Activated CD8-positive, alpha-beta memory T cell treated with anti-CD3 and anti-CD28 coated beads for 24 hours (primary cell): ENCODE measurements at regions not wholly inside any gene's neighbourhood (a gene's known extent, or its start where the extent isn't known, plus 50 kb on each side); places are given as distances from the start of the nearest gene placed in this dataset.
A peak's percentile ranks its signal among the peaks of the same experiment; 100 is the strongest.

Experiments used
- DNase-seq: peaks from one replicate; pipeline ENCODE4 v3.0.0-alpha.2; 2020

GRCh38 chr2:160634436-160634835, 140.8 kb upstream of the RBMS1 start:
- DNase-seq, result no peak

GRCh38 chr2:160635488-160635887, 141.9 kb upstream of the RBMS1 start:
- DNase-seq, result no peak

GRCh38 chr2:160639472-160639871, 145.9 kb upstream of the RBMS1 start:
- no peak for DNase-seq

- DNase-seq, result no peak
Observed at GRCh38 chr2:160646684-160647444, 153.3 kb upstream of the RBMS1 start.

GRCh38 chr2:160647967-160648685, 154.5 kb upstream of the RBMS1 start:
- DNase-seq, result no peak

GRCh38 chr2:160649698-160650097, 156.1 kb upstream of the RBMS1 start:
- DNase-seq, result no peak

DNA sequence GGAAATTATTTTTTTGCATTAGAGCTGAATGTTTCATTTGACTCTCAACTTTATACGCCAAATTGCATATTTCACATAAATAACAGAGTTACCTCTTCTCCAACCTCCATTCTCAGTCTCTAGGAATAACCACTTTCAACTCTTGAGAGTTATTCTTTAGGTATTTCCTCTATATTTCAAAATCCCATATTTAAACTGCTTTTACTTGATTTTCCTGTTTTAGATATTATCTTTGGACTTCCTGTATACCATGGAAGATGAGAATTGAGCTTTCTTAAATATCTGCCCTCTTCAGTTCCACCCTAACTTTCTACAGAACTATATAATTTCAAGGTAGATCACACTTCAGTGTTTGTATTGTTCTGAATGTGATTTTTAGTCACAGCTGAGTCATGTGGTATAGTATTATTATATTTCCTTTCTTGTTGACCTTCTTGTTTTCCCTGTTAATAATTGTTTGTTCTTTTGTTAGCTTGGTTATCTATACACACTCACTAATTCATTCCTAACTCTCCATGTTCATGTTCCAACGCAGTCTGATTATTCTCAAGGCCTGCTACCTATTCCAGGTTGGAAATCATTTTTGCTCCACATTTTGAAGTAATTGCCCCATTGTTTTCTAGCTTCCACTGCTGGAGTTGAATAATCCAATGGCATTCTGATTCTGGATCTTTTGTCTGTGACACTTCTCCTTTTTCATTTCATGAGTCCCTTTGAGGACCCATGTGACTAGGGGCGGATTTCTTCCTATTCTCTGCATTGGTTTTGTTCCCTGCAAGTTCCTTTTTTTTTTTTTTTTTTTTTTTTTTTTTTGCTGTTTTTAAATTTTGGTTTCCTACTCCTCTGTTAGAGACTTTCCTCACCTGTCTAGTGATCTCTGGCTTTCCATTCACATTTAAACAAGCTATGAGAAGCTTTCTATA, 156.8 kb upstream of the RBMS1 start:
- DNase-seq, result no peak

DNA sequence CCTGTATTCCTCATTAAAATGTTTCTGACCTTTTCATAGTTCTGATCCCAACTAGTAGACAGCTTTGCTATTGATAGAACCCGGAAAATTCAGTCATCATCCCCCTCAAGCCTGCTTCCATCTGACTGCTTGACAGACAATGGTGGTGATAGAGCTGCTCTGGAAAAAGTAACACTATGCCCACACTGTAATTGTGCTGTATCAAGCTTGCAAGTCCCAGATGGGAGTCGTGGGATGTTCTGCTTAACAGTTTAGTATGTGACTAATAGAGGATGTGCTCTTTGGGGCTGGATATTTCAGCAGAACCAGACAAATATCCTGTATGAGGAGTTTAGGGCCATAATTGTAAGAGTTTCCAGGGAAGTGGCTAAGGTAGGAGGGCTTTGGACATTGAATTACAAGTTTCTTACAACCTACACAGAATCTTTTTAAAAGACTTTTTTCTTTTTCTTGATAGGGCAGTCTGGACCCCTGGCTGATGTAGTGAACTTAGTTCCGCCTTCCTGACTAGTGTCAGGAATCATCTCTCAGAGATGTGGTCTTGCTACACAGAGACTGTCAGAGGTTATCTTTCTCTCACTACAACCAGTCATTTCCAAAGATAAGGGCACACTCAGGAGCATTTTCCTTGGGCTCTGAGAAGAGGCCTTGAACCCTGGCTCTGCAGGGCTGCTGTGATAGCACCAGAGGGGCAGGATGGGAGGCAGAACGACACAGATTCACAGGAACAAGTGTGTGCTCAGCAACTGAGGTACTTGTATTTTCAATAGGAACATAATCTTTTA, 158.0 kb upstream of the RBMS1 start:
- DNase-seq, result no peak

GRCh38 chr2:160652236-160652635, 158.6 kb upstream of the RBMS1 start:
- peak; percentile 74 for DNase-seq

GRCh38 chr2:160657196-160657595, 163.6 kb upstream of the RBMS1 start:
- DNase-seq, result no peak

GRCh38 chr2:160658851-160659250, 165.2 kb upstream of the RBMS1 start:
- no peak for DNase-seq

- no peak for DNase-seq
Observed at GRCh38 chr2:160660741-160661140, 167.1 kb upstream of the RBMS1 start.

- no peak for DNase-seq
Observed at GRCh38 chr2:160664603-160665140, 171.1 kb upstream of the RBMS1 start.

DNA sequence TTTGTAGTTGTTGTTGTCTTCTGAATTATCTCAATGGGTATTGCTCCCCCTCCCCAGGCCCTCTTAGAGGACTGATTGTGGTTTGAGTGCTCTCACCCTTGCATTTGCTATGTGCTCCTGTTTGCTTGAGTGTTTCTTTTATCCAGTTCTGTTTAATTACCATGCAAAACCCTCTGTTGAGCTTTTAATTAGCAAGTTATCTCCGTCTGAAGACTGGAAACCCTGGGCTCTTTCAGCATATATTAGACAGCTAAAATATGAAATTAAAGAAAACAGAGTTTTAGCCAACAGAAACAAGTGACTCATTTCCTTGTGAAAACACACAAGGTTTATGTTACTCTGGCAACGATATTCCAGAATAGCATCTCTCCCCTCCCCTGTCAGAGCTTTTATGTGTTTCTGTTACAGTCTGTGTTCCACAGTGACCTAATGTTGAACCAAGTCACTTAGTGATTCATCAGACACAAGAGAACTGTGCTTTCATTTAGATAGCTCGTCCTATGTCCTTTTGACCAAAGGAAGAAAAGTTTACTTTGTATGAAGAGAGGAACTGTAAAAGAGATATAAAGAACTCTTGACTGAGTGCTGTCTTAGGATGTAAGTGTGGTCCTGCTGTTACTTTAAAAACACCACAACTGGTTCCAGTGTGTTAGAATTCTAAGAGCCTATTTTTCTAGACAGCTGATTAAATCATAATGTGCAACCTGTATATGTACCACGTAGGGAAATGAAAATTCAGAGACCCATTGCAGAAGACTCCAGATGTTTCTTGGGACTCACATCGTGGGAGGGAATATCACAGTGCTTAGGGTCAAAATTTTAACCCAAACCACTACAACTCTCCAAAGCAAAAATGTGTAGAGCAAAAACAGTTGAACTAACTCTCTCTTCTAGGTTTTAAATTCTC, 172.8 kb upstream of the RBMS1 start:
- no peak for DNase-seq

- no peak for DNase-seq
Observed at GRCh38 chr2:160667811-160668210, 174.2 kb upstream of the RBMS1 start.

- DNase-seq, result no peak
Observed at GRCh38 chr2:160670618-160671017, 177.0 kb upstream of the RBMS1 start.

DNA sequence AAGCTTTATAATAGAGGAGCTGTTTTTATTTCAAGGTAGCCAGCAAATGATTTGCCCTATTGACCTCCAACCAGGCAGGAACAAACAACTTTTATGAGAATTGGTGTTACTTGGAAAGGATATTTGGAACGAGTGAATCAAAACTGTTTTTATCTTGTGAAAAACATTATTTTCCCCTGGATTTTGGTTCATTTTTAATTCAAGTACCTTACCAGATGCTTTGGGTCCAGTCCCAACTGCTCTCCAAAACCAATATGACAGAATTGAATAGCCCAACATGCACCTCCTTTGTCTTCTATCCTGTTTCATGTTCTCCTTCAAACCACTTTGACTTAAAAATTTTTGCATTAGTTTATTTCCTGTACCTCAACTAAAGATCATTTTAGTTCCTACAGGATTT, 178.6 kb upstream of the RBMS1 start:
- no peak for DNase-seq

DNA sequence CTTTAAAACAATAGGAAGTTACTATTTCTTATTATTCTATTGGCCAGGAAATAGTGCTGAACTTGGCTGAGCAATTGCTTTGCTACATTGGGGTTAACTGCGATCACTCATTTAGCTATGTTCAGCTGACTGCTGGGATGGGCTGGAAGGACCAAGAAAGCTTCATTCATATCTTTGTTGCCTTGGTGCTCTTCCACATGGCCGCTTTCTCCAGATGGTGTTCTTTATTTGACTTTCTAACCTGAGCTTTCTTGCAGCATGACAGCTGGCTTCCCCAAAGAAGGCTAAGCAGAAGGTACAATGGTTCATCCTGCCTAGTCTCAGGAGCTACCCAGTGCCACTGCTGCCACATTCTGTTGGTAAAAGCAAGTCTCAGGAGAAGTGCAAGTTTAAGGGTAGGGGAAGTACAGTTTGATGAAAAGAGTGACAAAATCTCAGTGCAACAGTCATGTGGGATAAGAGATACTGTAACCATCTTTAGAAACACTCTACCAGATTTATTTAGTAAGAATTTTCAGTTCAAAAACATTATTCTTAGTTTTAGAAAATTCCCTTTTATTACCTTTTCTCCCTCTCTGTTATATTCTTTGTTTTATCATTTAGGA, 180.6 kb upstream of the RBMS1 start:
- DNase-seq, result no peak

DNA sequence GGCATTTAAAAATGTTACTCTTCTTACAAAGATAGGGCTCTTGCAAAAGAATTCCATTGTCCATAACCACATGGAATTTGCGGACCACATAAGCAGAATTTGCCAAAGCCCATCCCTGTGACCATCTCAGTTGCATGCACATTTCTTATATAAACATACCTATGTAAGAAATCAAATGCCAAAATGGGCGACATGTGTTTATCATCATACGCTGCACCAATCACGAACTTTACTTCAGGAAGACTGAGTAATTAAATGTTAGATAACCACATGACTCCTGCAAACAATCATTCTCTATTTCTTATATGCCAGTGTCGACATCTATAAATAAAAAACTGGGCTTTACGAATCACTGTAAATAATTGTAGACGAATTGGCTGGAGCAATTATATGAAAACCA, 186.1 kb upstream of the RBMS1 start:
- DNase-seq, result no peak

DNA sequence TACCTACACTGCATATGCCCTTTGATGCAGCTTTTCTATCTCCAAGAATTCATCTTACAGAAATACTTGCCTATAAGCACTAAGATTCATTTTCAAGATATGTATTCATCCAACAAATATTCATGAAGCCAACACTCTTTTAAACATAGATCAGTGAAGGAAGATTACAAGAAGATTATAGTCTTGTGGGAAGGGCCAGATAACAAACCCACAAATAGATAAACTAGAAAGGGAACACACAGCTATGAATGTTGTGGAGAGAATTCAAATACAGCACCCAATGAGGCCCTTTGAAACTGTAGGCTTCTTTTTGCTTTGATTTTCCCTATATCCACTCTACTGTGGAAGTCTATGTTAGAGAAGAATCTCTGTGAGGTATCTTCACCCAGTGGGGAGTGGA, 186.7 kb upstream of the RBMS1 start:
- DNase-seq, result no peak

DNA sequence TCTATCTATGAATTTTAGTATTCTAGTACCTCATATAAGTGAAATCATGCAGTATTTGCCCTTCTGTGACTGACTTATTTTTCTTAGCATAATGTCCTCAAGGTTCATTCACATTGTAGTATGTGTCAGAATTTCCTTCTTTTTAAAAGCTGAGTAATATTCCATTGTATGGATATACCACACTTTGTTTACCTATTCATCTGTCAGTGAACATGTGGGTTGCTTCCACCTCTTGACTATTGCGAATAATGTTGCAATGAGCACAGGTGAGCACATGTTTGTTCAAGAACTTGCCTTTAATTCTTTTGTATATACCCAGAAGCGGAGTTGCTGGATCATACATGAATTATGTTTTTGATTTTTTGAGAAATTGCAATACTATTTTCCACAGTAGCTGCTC, 187.4 kb upstream of the RBMS1 start:
- DNase-seq, result no peak
